GM23338 (cell line): ENCODE measurements at regions not wholly inside any gene's neighbourhood (a gene's known extent, or its start where the extent isn't known, plus 50 kb on each side); places are given as distances from the start of the nearest gene placed in this dataset.
A peak's percentile ranks its signal among the peaks of the same experiment; 100 is the strongest.

Experiments used
- ATAC-seq: fragments of 200-7000 bp; cut with Tn5 transposase; 3 replicates; pipeline ENCODE4 v1.9.1; 2020
- DNase-seq: peaks from one replicate; pipeline ENCODE4 v3.0.0-alpha.2; 2015; ENCODE audit warnings: low spot score
- H2AFZ ChIP-seq: fragments of 200-600 bp; sonication (generic); 2 replicates; pipeline ENCODE4 v1.8.0; 2016; ENCODE audit warnings: antibody characterized with exemption, mild to moderate bottlenecking, moderate library complexity
- H3F3A ChIP-seq: fragments of 200-600 bp; sonication (generic); replicated peaks from 2 replicates; pipeline ENCODE4 v1.8.0; 2017; ENCODE audit warnings: antibody characterized with exemption, mixed run types, low read depth
- H3K27ac ChIP-seq: fragments of 200-600 bp; sonication (generic); 2 replicates; pipeline ENCODE4 v1.6.1; 2016; ENCODE audit warnings: low read depth
- H3K27me3 ChIP-seq: fragments of 200-600 bp; sonication (generic); 2 replicates; pipeline ENCODE4 v1.8.0; 2016; ENCODE audit warnings: mild to moderate bottlenecking, mixed run types, moderate library complexity; ENCODE audit not compliant: insufficient read depth
- H3K36me3 ChIP-seq: fragments of 200-600 bp; sonication (generic); 2 replicates; pipeline ENCODE4 v1.8.0; 2016; ENCODE audit warnings: mild to moderate bottlenecking; ENCODE audit not compliant: insufficient read depth
- H3K4me1 ChIP-seq: fragments of 200-600 bp; sonication (generic); 2 replicates; pipeline ENCODE4 v1.8.0; 2016; ENCODE audit warnings: mild to moderate bottlenecking, moderate library complexity; ENCODE audit not compliant: insufficient read depth
- H3K4me2 ChIP-seq: fragments of 200-600 bp; sonication (generic); 2 replicates; pipeline ENCODE4 v1.7.1; 2017; ENCODE audit warnings: mixed run types
- H3K4me3 ChIP-seq: fragments of 200-600 bp; sonication (generic); 2 replicates; pipeline ENCODE4 v1.6.1; 2016; ENCODE audit warnings: mixed run types
- H3K79me2 ChIP-seq: fragments of 200-600 bp; sonication (generic); replicated peaks from 2 replicates; pipeline ENCODE4 v1.8.0; 2017; ENCODE audit warnings: mild to moderate bottlenecking; ENCODE audit not compliant: insufficient read depth
- H3K9me2 ChIP-seq: fragments of 200-600 bp; sonication (generic); 2 replicates; pipeline ENCODE4 v1.8.0; 2017; ENCODE audit not compliant: insufficient read depth
- H4K20me1 ChIP-seq: fragments of 200-600 bp; sonication (generic); replicated peaks from 2 replicates; pipeline ENCODE4 v1.8.0; 2017; ENCODE audit warnings: mild to moderate bottlenecking; ENCODE audit not compliant: insufficient read depth
- H3K27ac Mint-ChIP-seq: 2 replicates; pipeline ENCODE4 v1.8.0; 2020; ENCODE audit warnings: inconsistent platforms, mild to moderate bottlenecking, moderate library complexity, mixed read lengths
- H3K27me3 Mint-ChIP-seq: 3 replicates; pipeline ENCODE4 v1.8.0; 2022; ENCODE audit warnings: low read depth, mild to moderate bottlenecking, moderate library complexity, mixed read lengths, inconsistent platforms; ENCODE audit not compliant: insufficient read depth, poor library complexity
- H3K36me3 Mint-ChIP-seq: 3 replicates; pipeline ENCODE4 v1.8.0; 2021; ENCODE audit warnings: low read depth, mild to moderate bottlenecking, inconsistent platforms, moderate library complexity, mixed read lengths
- H3K4me1 Mint-ChIP-seq: 3 replicates; pipeline ENCODE4 v1.8.0; 2020; ENCODE audit warnings: mild to moderate bottlenecking, inconsistent platforms, mixed read lengths
- H3K4me3 Mint-ChIP-seq: 3 replicates; pipeline ENCODE4 v1.8.0; 2021; ENCODE audit warnings: moderate library complexity, mild to moderate bottlenecking, inconsistent platforms, mixed read lengths
- H3K9me3 Mint-ChIP-seq: 3 replicates; pipeline ENCODE4 v1.8.0; 2020; ENCODE audit warnings: moderate library complexity, mild to moderate bottlenecking, inconsistent platforms, mixed read lengths
- CREB1 ChIP-seq: fragments of 250-450 bp; sonication (Bioruptor Pico); IDR thresholded peaks from 2 replicates; pipeline ENCODE4 v1.5.0; 2020; ENCODE audit warnings: low read depth, mild to moderate bottlenecking, moderate library complexity
- CTCF ChIP-seq, 2 experiments: fragments of 200-600 bp in 1 of 2; sonication (generic) in 1 of 2; conservative IDR thresholded peaks; 2 replicates each; pipeline versions ENCODE4 v1.5.1 to v1.6.1; 2016 to 2017; ENCODE audit warnings: antibody characterized with exemption in 2 of 2, low read depth in 2 of 2, mild to moderate bottlenecking in 2 of 2, moderate library complexity in 1 of 2
- ETS1 ChIP-seq: IDR thresholded peaks from 2 replicates; pipeline ENCODE4 v1.6.1; 2016; ENCODE audit warnings: antibody characterized with exemption
- EZH2 ChIP-seq: fragments of 200-600 bp; sonication (generic); IDR thresholded peaks from one replicate; pipeline ENCODE4 v1.8.0; 2017; ENCODE audit warnings: antibody characterized with exemption, mild to moderate bottlenecking, low read depth; ENCODE audit not compliant: unreplicated experiment
- EZH2phosphoT487 ChIP-seq: fragments of 200-600 bp; sonication (generic); IDR thresholded peaks from one replicate; pipeline ENCODE4 v1.8.1; 2018; ENCODE audit warnings: antibody characterized with exemption; ENCODE audit not compliant: unreplicated experiment
- JUNB ChIP-seq: IDR thresholded peaks from one replicate; pipeline ENCODE4 v1.6.1; 2016; ENCODE audit warnings: antibody characterized with exemption; ENCODE audit not compliant: unreplicated experiment
- NANOG ChIP-seq: IDR thresholded peaks from 2 replicates; pipeline ENCODE4 v1.6.1; 2016; ENCODE audit warnings: antibody characterized with exemption, borderline replicate concordance
- POLR2AphosphoS5 ChIP-seq: IDR thresholded peaks from 2 replicates; pipeline ENCODE4 v1.6.1; 2016; ENCODE audit warnings: antibody characterized with exemption, low read depth
- REST ChIP-seq: IDR thresholded peaks from one replicate; pipeline ENCODE4 v1.6.1; 2018; ENCODE audit warnings: antibody characterized with exemption; ENCODE audit not compliant: unreplicated experiment
- STAT1 ChIP-seq: IDR thresholded peaks from one replicate; pipeline ENCODE4 v1.6.1; 2016; ENCODE audit warnings: antibody characterized with exemption; ENCODE audit not compliant: unreplicated experiment
- ZNF114 ChIP-seq: fragments of 250-450 bp; sonication (Bioruptor Pico); IDR thresholded peaks from 2 replicates; pipeline ENCODE4 v1.5.0; 2020; ENCODE audit warnings: mild to moderate bottlenecking, moderate library complexity
- ZNF331 ChIP-seq: fragments of 250-450 bp; sonication (Bioruptor Pico); IDR thresholded peaks from 2 replicates; pipeline ENCODE4 v1.5.0; 2020; ENCODE audit warnings: low read depth, mild to moderate bottlenecking, moderate library complexity
- ZNF462 ChIP-seq: fragments of 250-450 bp; sonication (Bioruptor Pico); IDR thresholded peaks from 2 replicates; pipeline ENCODE4 v1.5.0; 2020; ENCODE audit warnings: mild to moderate bottlenecking, moderate library complexity

- Mint-ChIP-seq H3K27ac (no peak overlapping the region; the same call in none of the 2 replicates), H3K27me3 (no peaks in the 10 kb centered on the region)
- no peak overlapping the region for H3K27ac ChIP-seq
Observed at GRCh38 chr7:33751443-33751842, 153.9 kb upstream of the BMPER start.

More at GRCh38 chr7:33751443-33751842, 153.9 kb upstream of the BMPER start:
- Mint-ChIP-seq H3K9me3 (no peaks in the 10 kb centered on the region), H3K36me3 (no peaks in the 10 kb centered on the region), H3K4me1 (peaks cover 13% of the 10 kb centered on the region), H3K4me3 (no peak overlapping the region)
- Histone ChIP-seq H4K20me1 (no peaks in the 10 kb centered on the region), H2AFZ (no peak overlapping the region), H3K36me3 (no peaks in the 10 kb centered on the region), H3K9me2 (no peaks in the 10 kb centered on the region), H3K4me1 (peaks cover 8% of the 10 kb centered on the region), H3K27me3 (no peaks in the 10 kb centered on the region), H3F3A (no peaks in the 10 kb centered on the region), H3K79me2 (no peaks in the 10 kb centered on the region), H3K4me3 (no peak overlapping the region), H3K4me2 (no peak overlapping the region)
- DNase-seq = no peak
- TF ChIP-seq JUNB (no peak), ZNF114 (no peak), CTCF (conservative IDR thresholded peaks at IDR 0.05; ENCODE audit: low read depth in 2 of 2) (no peak), ZNF462 (CRISPR knock-in tag) (no peak), CREB1 (CRISPR knock-in tag) (no peak), POLR2AphosphoS5 (no peak), EZH2 (no peak), EZH2phosphoT487 (no peak), STAT1 (no peak), REST (no peak), NANOG (no peak), ZNF331 (CRISPR knock-in tag) (no peak), ETS1 (no peak)
- peak; percentile 62 for ATAC-seq
